ENCODE measurements at regions not wholly inside any gene's neighbourhood (a gene's known extent, or its start where the extent isn't known, plus 50 kb on each side); places are given as distances from the start of the nearest gene placed in this dataset.

DNA sequence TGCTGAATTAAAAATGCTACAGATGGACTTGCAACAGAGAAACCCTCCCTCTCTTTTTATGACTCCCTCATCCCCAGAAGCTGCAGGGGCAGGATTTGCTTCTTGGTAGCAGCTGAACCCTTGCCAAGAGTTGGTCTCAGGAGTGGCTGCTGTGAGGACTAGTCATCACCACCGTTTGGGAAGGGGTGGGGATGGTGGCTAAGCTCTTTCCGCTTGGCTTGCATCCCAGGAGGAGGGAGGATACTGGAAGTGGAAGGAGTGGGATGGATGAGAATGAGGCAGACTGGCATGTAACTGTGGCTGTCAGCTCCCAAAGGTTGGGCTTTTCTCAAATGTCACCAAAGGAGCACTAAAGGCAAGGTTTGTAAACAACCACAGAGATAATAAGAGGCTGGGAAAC is 50.8 kb upstream of the COL24A1 start:
- TF ChIP-seq, protein P1, sequence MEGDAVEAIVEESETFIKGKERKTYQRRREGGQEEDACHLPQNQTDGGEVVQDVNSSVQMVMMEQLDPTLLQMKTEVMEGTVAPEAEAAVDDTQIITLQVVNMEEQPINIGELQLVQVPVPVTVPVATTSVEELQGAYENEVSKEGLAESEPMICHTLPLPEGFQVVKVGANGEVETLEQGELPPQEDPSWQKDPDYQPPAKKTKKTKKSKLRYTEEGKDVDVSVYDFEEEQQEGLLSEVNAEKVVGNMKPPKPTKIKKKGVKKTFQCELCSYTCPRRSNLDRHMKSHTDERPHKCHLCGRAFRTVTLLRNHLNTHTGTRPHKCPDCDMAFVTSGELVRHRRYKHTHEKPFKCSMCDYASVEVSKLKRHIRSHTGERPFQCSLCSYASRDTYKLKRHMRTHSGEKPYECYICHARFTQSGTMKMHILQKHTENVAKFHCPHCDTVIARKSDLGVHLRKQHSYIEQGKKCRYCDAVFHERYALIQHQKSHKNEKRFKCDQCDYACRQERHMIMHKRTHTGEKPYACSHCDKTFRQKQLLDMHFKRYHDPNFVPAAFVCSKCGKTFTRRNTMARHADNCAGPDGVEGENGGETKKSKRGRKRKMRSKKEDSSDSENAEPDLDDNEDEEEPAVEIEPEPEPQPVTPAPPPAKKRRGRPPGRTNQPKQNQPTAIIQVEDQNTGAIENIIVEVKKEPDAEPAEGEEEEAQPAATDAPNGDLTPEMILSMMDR (IDR thresholded peaks at IDR 0.05): no peak
- TF ChIP-seq POLR2A (IDR thresholded peaks at IDR 0.05): no peak
- no peak for TF ChIP-seq POLR2AphosphoS5 (IDR thresholded peaks at IDR 0.05)
